Fibroblast of skin of back (primary cell): ENCODE measurements at regions not wholly inside any gene's neighbourhood (a gene's known extent, or its start where the extent isn't known, plus 50 kb on each side); places are given as distances from the start of the nearest gene placed in this dataset.
"Not testable (repeated sequence)": the region's sequence is repeated elsewhere in the genome, so short reads cannot be mapped to it uniquely, and the experiment has no call there.

Experiments used
- DNase-seq: peaks from one replicate; pipeline ENCODE4 v3.0.0-alpha.2; 2013

GRCh38 chr11:19430754-19431398 lies 190.1 kb upstream of the E2F8 start:
- DNase-seq = no peak

GRCh38 chr11:19430346-19430745 lies 189.6 kb upstream of the E2F8 start:
- DNase-seq = no peak

- no peak for DNase-seq
Measured at GRCh38 chr11:19429108-19429760, 188.5 kb upstream of the E2F8 start.

GRCh38 chr11:19428206-19429002 lies 187.7 kb upstream of the E2F8 start:
- no peak for DNase-seq

- no peak for DNase-seq
Measured at GRCh38 chr11:19426756-19427403, 186.1 kb upstream of the E2F8 start.

GRCh38 chr11:19426011-19426755 lies 185.4 kb upstream of the E2F8 start:
- DNase-seq = no peak

- no peak for DNase-seq
Measured at GRCh38 chr11:19422276-19422675, 181.5 kb upstream of the E2F8 start.

GRCh38 chr11:19420868-19421533 lies 180.3 kb upstream of the E2F8 start:
- DNase-seq = no peak

- no peak for DNase-seq
Measured at GRCh38 chr11:19419808-19420207, 179.1 kb upstream of the E2F8 start.

GRCh38 chr11:19419021-19419750 lies 178.4 kb upstream of the E2F8 start:
- DNase-seq = peak; percentile 52

GRCh38 chr11:19418221-19418620 lies 177.5 kb upstream of the E2F8 start:
- DNase-seq = no peak

GRCh38 chr11:19412070-19412469 lies 171.3 kb upstream of the E2F8 start:
- DNase-seq = not testable (repeated sequence)

GRCh38 chr11:19410032-19410431 lies 169.3 kb upstream of the E2F8 start:
- no peak for DNase-seq

- no peak for DNase-seq
Measured at GRCh38 chr11:19409307-19409706, 168.6 kb upstream of the E2F8 start.

- no peak for DNase-seq
Measured at GRCh38 chr11:19407677-19408270, 167.0 kb upstream of the E2F8 start.

- no peak for DNase-seq
Measured at GRCh38 chr11:19405966-19406365, 165.2 kb upstream of the E2F8 start.

- no peak for DNase-seq
Measured at GRCh38 chr11:19404787-19405186, 164.0 kb upstream of the E2F8 start.

GRCh38 chr11:19403196-19403895 lies 162.6 kb upstream of the E2F8 start:
- DNase-seq = no peak

- no peak for DNase-seq
Measured at GRCh38 chr11:19400296-19400695, 159.6 kb upstream of the E2F8 start.
